Fibroblast of skin of back (primary cell): ENCODE measurements at regions not wholly inside any gene's neighbourhood (a gene's known extent, or its start where the extent isn't known, plus 50 kb on each side); places are given as distances from the start of the nearest gene placed in this dataset.
A peak's percentile ranks its signal among the peaks of the same experiment; 100 is the strongest.

ENCODE experiments used
- DNase-seq: peaks from one replicate; pipeline ENCODE4 v3.0.0-alpha.2; 2013

GRCh38 chr4:35952751-35953150 is 291.6 kb downstream of the ARAP2 start:
- no peak for DNase-seq

GRCh38 chr4:35963383-35963782 is 280.9 kb downstream of the ARAP2 start:
- no peak for DNase-seq

GRCh38 chr4:35963974-35964515 is 280.3 kb downstream of the ARAP2 start:
- peak; percentile 17 for DNase-seq

GRCh38 chr4:35965300-35965699 is 279.0 kb downstream of the ARAP2 start:
- no peak for DNase-seq

- DNase-seq: peak; percentile 1
Observed at GRCh38 chr4:35966566-35966965, 277.7 kb downstream of the ARAP2 start.

GRCh38 chr4:35970366-35970960 is 273.9 kb downstream of the ARAP2 start:
- no peak for DNase-seq

- no peak for DNase-seq
Observed at GRCh38 chr4:35972814-35973213, 271.5 kb downstream of the ARAP2 start.

GRCh38 chr4:35975617-35976355 is 268.5 kb downstream of the ARAP2 start:
- DNase-seq: no peak

- DNase-seq: no peak
Observed at GRCh38 chr4:35978551-35978950, 265.8 kb downstream of the ARAP2 start.

GRCh38 chr4:35982318-35982717 is 262.0 kb downstream of the ARAP2 start:
- no peak for DNase-seq

- DNase-seq: no peak
Observed at GRCh38 chr4:35986537-35986936, 257.8 kb downstream of the ARAP2 start.

GRCh38 chr4:35993606-35994005 is 250.7 kb downstream of the ARAP2 start:
- DNase-seq: no peak

- DNase-seq: no peak
Observed at GRCh38 chr4:36000941-36001557, 243.3 kb downstream of the ARAP2 start.

- no peak for DNase-seq
Observed at GRCh38 chr4:36003051-36003450, 241.3 kb downstream of the ARAP2 start.

- no peak for DNase-seq
Observed at GRCh38 chr4:36004204-36004851, 240.0 kb downstream of the ARAP2 start.

- DNase-seq: peak; percentile 33
Observed at GRCh38 chr4:36006226-36006625, 238.1 kb downstream of the ARAP2 start.

GRCh38 chr4:36010397-36010929 is 233.9 kb downstream of the ARAP2 start:
- no peak for DNase-seq

- no peak for DNase-seq
Observed at GRCh38 chr4:36011381-36011780, 232.9 kb downstream of the ARAP2 start.

GRCh38 chr4:36012503-36012902 is 231.8 kb downstream of the ARAP2 start:
- DNase-seq: no peak

- DNase-seq: no peak
Observed at GRCh38 chr4:36013206-36013605, 231.1 kb downstream of the ARAP2 start.
